ENCODE measurements at regions not wholly inside any gene's neighbourhood (a gene's known extent, or its start where the extent isn't known, plus 50 kb on each side); places are given as distances from the start of the nearest gene placed in this dataset.

- Histone ChIP-seq H3K36me3 (no peaks in the 10 kb centered on the region), H3K9me3 (no peaks in the 10 kb centered on the region), H3K4me3 (no peak overlapping the region), H3K27me3 (no peaks in the 10 kb centered on the region), H3K4me1 (no peaks in the 10 kb centered on the region), H3K27ac (no peak overlapping the region)
- no peak for DNase-seq (ENCODE audit: low spot score)
- TF ChIP-seq CTCF (IDR thresholded peaks at IDR 0.05): no peak
Measured at GRCh38 chr17:71494062-71494855, 626.6 kb upstream of the SOX9 start.

GRCh38 chr17:71495420-71495819, 625.4 kb upstream of the SOX9 start:
- H3K4me3 ChIP-seq: no peak overlapping the region
- no peaks in the 10 kb centered on the region for H3K9me3 ChIP-seq
- no peak overlapping the region for H3K27ac ChIP-seq
- H3K4me1 ChIP-seq: no peaks in the 10 kb centered on the region
- H3K27me3 ChIP-seq: no peaks in the 10 kb centered on the region
- no peak for TF ChIP-seq CTCF (IDR thresholded peaks at IDR 0.05)
- no peaks in the 10 kb centered on the region for H3K36me3 ChIP-seq
- no peak for DNase-seq (ENCODE audit: low spot score)

GRCh38 chr17:71496552-71496951, 624.3 kb upstream of the SOX9 start:
- Histone ChIP-seq H3K4me1 (no peaks in the 10 kb centered on the region), H3K4me3 (no peak overlapping the region), H3K36me3 (no peaks in the 10 kb centered on the region), H3K27me3 (no peaks in the 10 kb centered on the region), H3K27ac (no peak overlapping the region), H3K9me3 (no peaks in the 10 kb centered on the region)
- no peak for TF ChIP-seq CTCF (IDR thresholded peaks at IDR 0.05)
- no peak for DNase-seq (ENCODE audit: low spot score)

- Histone ChIP-seq H3K36me3 (no peaks in the 10 kb centered on the region), H3K4me1 (no peaks in the 10 kb centered on the region), H3K27ac (no peak overlapping the region), H3K27me3 (no peaks in the 10 kb centered on the region), H3K9me3 (no peaks in the 10 kb centered on the region), H3K4me3 (no peak overlapping the region)
- no peak for DNase-seq (ENCODE audit: low spot score)
- no peak for TF ChIP-seq CTCF (IDR thresholded peaks at IDR 0.05)
Measured at GRCh38 chr17:71500761-71501555, 619.9 kb upstream of the SOX9 start.

- no peak overlapping the region for H3K4me3 ChIP-seq
- H3K27me3 ChIP-seq: no peaks in the 10 kb centered on the region
- no peak overlapping the region for H3K27ac ChIP-seq
- no peaks in the 10 kb centered on the region for H3K4me1 ChIP-seq
- no peaks in the 10 kb centered on the region for H3K36me3 ChIP-seq
- no peak for TF ChIP-seq CTCF (IDR thresholded peaks at IDR 0.05)
- no peaks in the 10 kb centered on the region for H3K9me3 ChIP-seq
- no peak for DNase-seq (ENCODE audit: low spot score)
Measured at GRCh38 chr17:71501711-71502110, 619.1 kb upstream of the SOX9 start.
